AG08395 (cell line): ENCODE measurements at regions not wholly inside any gene's neighbourhood (a gene's known extent, or its start where the extent isn't known, plus 50 kb on each side); places are given as distances from the start of the nearest gene placed in this dataset.
"Not testable (repeated sequence)": the region's sequence is repeated elsewhere in the genome, so short reads cannot be mapped to it uniquely, and the experiment has no call there.

Experiments used
- DNase-seq: peaks from one replicate; pipeline ENCODE4 v3.0.0; 2012; ENCODE audit warnings: mixed read lengths, low spot score

DNA sequence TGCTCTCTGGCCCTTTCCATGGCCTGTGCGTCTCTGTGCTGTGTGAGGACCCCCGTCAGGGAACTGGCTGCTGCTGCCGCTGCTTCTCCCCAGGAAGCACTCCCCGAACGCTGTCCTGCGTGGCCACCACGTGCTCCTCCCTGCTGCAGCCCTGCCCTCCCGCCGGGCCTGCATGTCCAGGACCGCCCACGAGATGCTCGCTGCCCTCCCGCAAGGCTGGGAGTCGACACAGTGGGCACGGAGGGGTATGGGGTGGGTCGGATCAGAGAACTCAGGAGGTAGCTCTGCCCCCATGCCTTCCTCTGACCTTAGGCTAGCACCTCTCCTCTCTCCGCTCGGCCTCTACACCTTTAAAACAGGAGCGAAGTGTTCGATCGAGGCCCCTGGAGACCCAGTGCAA is 171.9 kb upstream of the AJAP1 start:
- no peak for DNase-seq

DNA sequence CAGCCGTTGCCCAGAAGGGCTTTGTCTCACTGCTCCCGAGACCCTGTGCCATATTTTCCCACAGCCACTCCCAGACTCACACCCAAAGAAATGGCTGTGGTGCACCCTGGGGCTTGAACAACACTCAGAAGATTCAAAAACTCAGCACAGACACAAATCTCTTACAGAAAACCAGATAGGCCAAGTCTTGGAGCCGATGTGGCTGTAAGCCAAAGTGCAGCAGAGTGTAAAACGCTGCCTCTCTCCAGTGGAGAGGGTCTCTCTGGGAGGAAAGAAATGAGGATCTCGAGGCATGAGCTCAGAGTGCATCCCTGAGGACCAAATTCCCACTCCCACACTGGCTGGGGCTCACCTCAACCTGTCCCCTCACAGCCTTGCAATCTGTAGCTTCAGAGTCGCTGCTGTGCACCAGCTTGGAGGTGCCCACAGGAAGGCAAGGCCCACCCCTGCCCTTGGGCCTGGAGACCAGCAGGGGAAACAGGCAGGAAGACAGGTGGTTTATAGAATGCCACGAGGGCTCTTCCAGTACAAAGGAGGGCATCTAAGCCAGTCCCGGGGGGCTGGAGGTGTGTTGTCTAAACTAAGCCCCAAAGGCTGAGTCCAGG is 171.3 kb upstream of the AJAP1 start:
- no peak for DNase-seq

DNA sequence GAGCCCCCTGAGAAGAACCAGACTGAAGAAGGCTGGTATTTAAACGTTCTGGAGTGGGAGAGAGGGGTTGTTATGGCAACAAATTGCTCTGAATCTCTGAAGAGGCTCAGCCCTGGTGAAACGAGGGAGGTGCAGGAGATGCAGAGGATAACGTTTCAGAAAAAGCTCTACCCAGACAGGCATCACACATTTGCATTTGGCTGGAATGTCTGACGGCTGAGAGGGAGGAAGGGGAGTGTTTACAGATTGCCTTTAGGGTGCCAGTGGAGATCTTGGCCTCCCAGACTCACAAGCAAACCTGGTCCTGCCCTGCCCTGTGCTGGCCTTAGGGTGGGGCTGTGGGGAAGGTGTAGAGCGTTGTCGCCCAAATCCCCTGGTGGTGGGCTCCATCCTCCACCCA is 169.0 kb upstream of the AJAP1 start:
- DNase-seq: no peak

DNA sequence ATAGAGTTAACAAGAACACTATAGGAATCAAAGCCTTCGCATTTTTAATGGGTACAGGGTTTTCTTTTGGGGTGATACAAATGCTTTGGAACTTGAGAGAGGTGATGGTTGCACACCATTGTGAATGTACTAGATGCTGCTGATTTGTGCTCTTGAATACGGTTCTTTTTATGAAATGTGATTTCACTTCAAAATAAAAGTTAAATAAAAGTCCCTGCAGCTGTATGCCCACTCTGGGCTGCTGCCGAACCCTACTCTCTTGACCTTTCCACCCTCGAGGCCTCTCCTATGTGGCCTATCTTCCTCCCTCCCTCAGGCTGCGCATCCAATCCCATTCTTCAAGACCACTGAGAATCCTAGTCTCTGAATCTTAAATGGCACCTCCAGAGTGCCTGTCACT is 168.5 kb upstream of the AJAP1 start:
- DNase-seq: no peak

DNA sequence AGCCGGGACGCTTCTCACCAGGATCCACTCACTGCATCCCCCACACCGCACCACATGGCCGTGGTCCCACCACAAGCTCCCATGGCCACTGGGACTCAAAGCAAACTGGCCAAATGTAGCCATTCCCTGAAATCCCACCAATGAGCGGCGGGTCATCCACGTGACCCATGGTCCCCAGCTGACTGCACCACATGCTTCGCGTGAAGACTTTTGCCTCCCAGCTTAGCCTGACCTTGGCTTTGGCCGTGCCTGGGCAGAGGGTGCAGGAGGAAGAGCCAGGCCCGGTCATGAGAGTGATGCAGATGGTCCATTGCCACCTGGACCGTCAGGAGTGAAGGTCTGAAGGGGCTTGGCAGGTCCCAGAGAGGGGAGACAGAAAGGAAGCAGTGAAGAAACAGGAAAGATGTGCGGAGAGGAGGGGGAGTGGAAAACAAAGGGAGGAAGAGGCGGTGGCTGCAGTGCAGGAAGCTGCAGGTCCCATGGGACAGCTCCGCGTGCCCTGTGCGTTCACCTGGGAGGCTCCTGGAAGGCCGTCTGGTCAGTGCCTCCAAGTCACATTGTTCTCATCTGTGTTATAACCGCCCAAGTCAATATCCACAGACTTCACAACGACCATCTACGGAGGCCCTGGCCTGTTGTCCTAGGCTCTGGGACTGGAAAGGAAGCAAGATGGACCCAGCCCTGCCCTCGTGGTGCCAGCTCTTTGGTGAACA is 167.8 kb upstream of the AJAP1 start:
- no peak for DNase-seq

DNA sequence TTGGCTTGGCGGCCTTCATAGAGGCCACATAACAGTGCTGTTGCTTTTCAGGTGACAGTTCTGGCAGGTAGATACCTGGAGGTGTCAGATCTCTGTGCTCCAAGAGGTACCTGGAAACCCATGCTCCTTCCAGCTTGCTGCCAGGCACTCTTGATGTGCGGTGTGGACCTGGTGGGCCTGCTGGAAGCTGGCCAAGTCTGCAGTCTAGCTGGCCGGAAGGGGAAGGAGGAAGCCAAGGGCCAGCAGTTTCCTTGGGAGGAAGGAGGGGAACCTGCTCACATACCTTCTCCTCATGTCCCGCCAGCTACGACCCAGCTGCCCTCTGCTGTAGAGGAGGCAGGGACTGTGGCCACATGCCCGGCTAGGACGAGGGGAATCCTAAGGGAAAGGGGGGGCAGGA is 166.4 kb upstream of the AJAP1 start:
- DNase-seq: no peak

DNA sequence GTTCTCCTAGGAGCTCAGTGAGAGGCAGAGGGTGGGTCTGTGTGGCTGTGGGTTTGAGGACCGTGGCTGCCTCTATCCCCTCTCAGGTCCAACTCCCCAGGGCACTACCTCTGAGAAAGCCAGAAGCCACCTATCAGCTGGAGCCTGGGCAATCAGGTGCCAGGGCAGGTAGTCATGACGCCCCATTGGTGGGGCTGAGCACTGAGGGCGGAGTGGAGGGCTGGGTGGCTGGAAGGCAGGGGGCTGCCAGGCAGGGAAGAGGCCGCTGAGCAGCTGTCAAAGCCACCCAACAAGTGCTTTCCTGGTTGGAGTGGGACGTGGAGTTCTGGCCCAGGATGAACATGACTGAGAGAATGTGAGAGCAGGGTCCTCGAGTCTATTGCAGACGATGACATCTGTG is 164.9 kb upstream of the AJAP1 start:
- DNase-seq: no peak

DNA sequence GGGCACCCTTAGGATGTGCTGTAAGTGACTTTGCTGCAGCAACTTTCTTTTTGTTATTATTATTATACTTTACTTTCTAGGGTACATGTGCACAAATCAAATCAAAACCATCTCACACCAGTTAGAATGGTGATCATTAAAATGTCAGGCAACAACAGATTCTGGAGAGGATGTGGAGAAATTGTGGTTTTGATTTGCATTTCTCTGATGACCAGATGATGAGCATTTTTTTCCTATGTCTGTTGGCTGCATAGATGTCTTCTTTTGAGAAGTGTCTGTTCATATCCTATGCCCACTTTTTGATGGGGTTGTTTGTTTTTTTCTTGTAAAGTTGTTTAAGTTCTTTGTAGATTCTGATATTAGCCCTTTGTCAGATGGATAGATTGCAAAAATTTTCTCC is 164.4 kb upstream of the AJAP1 start:
- not testable (repeated sequence) for DNase-seq

DNA sequence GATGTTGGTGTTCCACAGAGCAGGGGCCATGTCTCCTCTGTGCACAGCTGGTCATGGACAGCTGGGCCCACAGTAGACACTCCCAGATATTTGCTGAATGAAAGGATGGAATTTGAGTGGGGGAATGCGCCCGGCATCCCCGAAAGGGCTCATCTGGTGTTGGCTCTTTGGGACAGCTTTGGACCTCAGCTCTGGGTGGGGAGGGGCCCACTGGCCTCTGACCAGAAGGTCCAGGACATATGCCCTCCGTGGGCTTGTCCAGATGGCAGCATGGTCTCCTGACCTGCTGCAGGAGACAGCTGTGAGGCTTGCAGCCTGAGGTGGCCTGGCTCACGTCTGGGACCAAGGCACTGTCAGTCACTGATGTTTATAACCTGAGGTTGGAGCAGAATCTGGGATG is 160.4 kb upstream of the AJAP1 start:
- no peak for DNase-seq

DNA sequence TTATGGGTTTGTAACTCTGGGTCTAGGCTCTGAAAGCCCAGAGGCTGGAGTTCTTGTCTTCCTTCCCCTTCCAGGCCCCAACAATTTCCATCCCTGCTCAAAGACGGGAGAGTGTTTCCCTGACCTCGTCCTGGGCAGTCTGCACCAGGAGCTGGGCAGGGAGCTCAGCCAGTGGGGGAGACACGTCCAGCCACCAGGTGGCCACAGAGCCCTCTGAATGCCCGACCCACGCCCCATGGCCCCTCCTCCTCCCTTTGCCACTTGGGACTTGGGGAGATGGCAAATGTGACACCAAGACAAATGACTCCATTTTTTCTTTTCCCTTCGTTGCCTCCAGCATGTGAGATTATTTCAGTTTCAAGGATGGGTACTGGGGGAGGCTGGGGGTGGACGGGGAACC is 159.9 kb upstream of the AJAP1 start:
- no peak for DNase-seq

DNA sequence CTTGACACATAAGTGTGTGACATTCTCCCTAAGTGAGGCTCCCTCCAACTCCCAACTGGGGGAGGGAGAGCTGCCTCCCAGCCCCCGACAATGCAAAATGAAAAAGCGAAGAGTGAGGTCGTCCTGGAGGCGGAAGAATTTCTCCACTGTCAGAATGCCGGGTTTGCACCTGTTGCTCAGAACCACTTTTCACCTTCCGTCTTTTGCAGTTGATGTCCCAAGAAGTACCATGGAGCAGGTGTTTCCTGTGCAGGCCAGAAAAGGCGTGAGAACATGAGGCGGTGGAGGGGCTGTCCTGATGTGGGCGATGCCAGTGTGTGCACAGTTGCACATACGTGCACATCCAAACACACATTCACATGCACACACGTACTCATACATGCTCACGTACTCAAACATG is 158.6 kb upstream of the AJAP1 start:
- DNase-seq: no peak

DNA sequence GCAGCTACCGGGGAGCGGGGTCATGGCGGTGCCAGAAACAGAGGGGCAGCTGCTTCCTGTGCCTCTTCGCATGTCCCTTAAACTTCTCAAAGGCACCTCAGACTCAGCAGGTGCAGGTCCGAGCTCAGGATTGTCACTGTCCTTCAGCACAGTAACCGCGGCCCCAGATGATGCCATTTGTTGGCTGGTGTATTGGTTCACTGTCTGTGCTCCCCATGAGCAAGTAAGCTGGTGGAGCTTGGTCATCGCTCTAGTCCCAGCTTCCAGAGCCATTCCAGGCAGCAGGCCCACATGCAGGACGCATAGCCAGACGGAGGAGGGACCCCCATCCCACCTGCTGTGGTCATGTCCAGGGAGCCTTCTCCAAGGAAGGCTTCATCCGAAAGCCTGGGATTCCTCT is 154.0 kb upstream of the AJAP1 start:
- DNase-seq: no peak

DNA sequence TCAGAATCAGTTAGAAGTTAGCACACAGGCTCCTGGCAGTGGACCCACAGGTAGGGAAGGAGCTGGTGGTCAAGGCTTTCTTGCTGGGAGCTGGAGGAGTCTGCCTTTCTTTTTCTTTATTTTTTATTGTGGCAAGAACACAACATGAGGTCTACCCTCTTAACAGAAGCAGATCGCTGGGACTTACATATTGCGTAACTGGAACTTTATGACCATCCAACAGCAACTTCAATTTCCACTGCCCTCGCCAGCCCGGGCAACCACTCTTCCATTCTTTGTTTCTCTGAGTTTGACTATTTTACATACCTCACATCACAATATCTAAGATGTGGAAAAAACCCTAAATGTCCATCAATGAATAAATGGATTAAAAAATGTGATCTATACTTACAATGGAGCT is 147.8 kb upstream of the AJAP1 start:
- DNase-seq: no peak

DNA sequence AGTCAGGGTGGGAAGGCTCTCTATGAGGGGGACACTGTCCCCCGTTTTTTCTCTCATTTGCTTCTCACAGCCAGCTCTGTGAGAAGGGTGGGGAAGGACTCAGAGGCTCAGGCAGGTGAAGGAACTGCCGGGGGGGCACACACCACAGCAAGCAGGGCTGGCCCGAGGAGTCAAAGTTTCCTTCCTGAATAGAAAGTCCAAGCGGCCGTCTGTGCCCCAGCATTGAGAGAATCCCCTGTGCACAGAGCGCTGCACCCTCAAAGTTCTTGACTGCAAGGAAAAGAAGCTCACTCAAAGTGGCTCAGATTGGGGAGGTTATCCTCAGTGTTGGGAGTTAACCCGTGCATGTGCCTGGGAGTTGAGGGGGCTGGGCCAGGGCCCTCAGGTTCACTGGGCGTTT is 145.2 kb upstream of the AJAP1 start:
- no peak for DNase-seq

DNA sequence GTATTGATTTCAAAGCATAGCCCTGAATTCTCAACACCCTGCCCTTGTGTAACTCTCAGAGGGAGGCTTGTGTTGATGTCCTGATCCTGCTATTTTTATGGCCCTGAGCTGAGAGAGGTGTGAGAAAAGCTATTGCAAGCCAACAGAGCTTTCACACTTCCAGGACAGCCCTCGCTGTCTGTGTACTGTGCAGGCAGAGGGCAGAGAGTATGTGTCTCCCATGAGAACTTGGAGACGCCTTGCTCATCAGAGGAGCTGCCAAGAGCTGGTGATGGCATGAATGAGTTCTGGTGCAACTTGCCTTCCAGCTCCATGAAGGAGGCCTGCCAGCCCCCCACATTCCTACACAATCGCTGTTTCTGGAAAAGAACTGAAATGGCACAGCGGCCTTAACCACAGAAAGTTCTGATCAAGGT is 144.1 kb upstream of the AJAP1 start:
- no peak for DNase-seq

DNA sequence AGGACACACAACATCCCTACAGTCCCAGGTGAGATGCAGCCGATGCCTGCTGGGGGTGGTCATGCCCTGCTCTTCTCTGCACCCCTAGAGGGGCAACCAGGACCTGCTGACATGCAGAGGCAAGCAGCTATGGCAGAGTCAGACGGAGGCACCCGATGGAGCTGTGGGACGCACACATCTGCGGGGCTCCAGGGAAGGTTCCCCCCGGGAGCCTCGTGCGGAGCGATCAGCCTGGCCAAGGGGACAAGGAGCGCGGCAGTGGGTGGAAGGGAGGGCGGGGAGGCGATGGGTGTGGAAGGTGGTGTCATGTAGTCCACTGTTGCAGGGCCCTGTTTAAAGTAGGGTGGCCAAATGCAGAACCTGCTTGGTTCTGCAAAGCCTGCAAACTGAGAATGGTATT is 143.0 kb upstream of the AJAP1 start:
- DNase-seq: no peak

DNA sequence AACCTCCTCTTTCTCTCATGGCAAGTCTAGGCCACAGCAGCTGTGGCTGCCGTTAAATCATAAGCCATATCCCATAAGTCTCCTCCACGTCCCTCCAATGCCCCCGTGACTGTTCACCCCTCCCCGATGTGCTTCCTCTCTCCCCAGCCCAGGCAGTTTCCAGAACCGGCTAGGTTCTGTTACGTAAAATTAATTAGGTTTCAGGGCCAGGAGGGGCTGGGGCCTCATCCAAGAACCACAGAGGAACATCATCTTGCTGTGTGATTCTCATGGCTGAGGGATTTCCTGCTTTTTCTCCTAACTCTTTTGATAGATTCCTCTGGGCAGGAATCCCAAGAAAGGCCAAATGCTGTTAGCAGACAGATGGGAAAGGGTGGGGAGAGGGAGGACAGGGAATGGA is 141.8 kb upstream of the AJAP1 start:
- DNase-seq: no peak

DNA sequence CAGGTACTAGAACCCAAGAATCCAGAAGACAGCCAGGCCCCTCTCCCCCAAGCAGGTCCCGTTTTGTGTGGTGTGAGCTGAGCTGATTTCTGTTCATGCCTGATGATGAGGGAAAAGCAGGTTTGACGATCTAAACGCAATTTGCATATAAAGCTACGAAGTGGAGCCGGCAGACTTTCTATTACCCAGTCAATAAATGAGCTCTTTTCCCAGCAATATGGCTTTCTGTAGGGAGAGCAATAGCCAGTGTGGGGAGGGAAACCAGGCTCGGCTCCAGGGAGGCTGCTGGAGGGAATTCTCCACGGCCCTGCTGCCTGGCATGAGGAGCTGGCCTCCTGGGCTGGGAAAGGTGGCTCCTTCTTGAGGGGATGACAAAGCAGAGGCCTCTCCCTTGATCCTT is 140.7 kb upstream of the AJAP1 start:
- DNase-seq: no peak

DNA sequence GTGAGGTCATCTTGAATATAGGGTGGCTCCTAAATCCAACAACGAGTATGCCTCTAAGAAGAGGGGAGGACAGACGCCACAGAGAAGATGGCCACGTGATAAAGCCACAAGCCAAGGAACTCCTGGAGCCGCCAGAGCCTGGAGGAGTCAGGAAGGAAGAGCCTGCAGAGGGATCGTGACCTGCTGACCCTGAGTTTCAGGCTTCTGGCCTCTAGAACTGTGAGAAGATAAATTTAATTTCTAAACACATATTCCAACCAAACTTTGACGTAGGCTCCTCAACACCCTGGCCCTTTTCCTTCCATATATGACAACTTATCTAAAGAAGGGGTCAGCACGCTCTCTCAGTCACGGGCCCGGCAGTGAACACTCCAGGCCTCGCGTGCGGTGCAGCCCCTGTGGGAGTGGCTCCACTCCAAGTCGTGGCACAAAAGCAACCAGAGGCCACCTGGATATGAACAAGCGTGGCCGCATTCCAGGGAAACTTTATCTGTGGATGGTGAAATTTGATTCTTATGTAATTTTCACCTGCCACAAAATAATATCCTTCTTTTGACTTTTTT is 138.6 kb upstream of the AJAP1 start:
- no peak for DNase-seq

DNA sequence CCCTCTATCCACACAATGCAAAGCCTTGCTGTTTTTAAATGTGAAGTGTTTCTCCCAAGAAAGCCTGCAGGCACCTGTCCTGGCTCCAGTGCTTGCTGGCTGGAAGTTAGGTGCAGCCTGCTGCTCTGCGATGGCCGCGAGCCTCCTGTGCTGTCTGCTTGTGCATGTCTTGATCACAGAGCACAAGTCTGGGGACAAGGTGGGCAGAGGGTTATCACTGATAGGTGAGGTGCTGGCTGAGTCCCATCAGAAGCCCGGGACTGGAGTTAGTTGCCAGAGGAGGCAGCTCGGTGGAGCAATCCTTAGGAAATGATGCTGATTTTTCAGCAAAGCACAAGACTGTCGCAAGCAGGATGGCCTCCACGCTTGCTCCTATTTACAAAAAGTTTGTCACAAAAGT is 137.8 kb upstream of the AJAP1 start:
- DNase-seq: no peak

DNA sequence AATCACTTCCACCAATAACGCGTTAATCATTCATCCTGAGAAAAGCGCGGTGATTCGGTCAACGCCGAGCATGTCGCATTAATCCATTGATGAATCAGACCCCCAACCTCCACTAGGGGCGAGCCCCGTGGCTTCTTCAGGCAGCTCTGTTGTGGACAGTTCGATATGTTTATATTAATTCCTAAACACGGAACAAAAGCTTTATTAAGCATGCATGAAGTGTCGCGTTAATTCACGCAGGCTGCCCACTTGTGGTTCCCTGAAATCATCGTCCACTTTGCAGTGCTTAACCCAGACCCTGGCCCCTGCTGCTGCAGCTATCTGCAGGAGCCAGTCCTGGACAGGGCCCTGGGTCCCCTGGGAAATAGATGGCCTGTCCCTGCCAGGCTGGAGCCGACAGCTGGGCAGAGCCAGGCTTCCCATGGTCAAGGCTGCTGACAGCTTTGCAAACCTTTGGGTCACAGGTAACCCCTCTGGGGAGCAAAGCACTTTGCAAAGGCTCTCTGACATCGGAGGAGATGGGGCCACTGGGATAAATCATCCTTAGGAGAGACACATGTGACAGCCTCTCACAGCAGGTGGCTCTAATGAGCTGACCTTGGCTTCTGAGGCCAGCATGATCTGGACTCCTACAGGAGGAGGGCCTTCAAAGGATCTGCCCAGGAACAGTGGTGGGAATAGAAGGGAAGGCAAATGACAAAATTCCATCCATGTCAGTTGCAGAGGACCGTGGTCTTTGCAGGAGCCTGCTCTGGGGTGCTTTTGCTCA is 137.0 kb upstream of the AJAP1 start:
- no peak for DNase-seq

DNA sequence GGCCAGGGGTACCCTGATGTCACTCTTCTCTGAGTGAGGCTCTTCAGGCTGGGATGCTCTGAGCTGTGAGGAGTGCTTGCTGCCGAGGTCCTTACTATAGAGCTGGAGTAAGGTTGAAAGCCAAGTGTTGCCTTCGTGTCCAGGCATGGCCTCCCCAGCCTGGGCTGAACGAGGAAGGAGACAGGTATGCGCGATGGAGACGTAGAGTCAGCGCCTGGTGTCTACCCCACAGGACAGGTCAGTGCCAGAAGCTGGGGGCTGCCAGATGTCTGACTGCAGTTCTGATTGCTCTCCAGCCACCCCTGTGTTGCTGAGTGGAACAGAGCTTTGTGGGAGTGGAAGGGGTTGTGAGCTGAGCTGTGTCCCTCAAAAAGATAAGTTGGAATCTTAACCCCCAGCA is 135.8 kb upstream of the AJAP1 start:
- DNase-seq: no peak

DNA sequence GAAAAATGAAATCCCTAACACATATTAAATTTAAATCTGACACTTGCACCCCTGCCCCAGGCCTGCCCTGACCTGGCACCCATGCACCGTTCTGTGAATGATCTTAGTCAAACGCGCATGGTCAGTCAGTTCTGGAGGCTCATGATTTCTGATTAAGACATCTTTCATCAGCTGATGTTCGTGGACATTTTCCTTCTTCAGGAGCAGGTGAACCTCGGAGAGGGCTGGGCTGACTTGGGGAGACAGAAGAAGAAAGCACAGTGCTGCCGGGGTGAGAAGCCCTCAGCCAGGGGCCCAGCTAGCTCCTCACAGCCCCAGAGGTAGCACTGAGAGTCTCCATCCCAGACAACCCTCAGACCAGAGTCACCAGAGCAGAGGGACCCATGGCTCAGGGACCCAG is 134.5 kb upstream of the AJAP1 start:
- no peak for DNase-seq
